ENCODE measurements at regions not wholly inside any gene's neighbourhood (a gene's known extent, or its start where the extent isn't known, plus 50 kb on each side); places are given as distances from the start of the nearest gene placed in this dataset.

GRCh38 chr4:10353110-10353509 lies 104.1 kb downstream of the ZNF518B start:
- no peak for TF ChIP-seq CTCF (IDR thresholded peaks at IDR 0.05; ENCODE audit: borderline replicate concordance, extremely low read depth, low read length, poor library complexity, severe bottlenecking)
- TF ChIP-seq EZH2 (IDR thresholded peaks at IDR 0.05; ENCODE audit: borderline replicate concordance, low read depth, low read length, severe bottlenecking): no peak

Data from DND-41 (cell line).